Neural cell (in vitro differentiated cells): ENCODE measurements at regions not wholly inside any gene's neighbourhood (a gene's known extent, or its start where the extent isn't known, plus 50 kb on each side); places are given as distances from the start of the nearest gene placed in this dataset.

ENCODE experiments used
- CTCF ChIP-seq: fragments of 450-650 bp; IDR thresholded peaks from 2 replicates; pipeline ENCODE4 v1.5.1; 2014; ENCODE audit warnings: antibody characterized with exemption, mild to moderate bottlenecking, moderate library complexity; ENCODE audit not compliant: poor library complexity, severe bottlenecking
- EP300 ChIP-seq: fragments of 450-650 bp; conservative IDR thresholded peaks from 2 replicates; pipeline ENCODE4 v1.6.1; 2014; ENCODE audit warnings: antibody characterized with exemption, mild to moderate bottlenecking, moderate library complexity; ENCODE audit not compliant: poor library complexity, severe bottlenecking
- EZH2 ChIP-seq: fragments of 200-600, 300-800 bp; shearing (Covaris generic), sonication (generic); IDR thresholded peaks from 2 replicates; pipeline ENCODE4 v1.6.1; 2014; ENCODE audit warnings: antibody characterized with exemption, low read length, borderline replicate concordance, mild to moderate bottlenecking; ENCODE audit not compliant: insufficient read depth, poor library complexity, severe bottlenecking
- MXI1 ChIP-seq: fragments of 450-650 bp; conservative IDR thresholded peaks from 2 replicates; pipeline ENCODE4 v1.6.1; 2014; ENCODE audit warnings: antibody characterized with exemption, mild to moderate bottlenecking; ENCODE audit not compliant: poor library complexity, severe bottlenecking
- POLR2AphosphoS5 ChIP-seq: IDR thresholded peaks from 2 replicates; pipeline ENCODE4 v1.6.1; 2012
- RAD21 ChIP-seq: fragments of 450-650 bp; conservative IDR thresholded peaks from 2 replicates; pipeline ENCODE4 v1.6.1; 2014; ENCODE audit warnings: antibody characterized with exemption, mild to moderate bottlenecking, moderate library complexity
- REST ChIP-seq: IDR thresholded peaks from 2 replicates; pipeline ENCODE4 v1.6.1; 2012; ENCODE audit warnings: borderline replicate concordance
- SMC3 ChIP-seq: fragments of 450-650 bp; conservative IDR thresholded peaks from 2 replicates; pipeline ENCODE4 v1.6.1; 2014; ENCODE audit warnings: antibody characterized with exemption, mild to moderate bottlenecking, moderate library complexity; ENCODE audit not compliant: poor library complexity
- TAF1 ChIP-seq: IDR thresholded peaks from 2 replicates; pipeline ENCODE4 v1.6.1; 2012; ENCODE audit warnings: low read depth

DNA sequence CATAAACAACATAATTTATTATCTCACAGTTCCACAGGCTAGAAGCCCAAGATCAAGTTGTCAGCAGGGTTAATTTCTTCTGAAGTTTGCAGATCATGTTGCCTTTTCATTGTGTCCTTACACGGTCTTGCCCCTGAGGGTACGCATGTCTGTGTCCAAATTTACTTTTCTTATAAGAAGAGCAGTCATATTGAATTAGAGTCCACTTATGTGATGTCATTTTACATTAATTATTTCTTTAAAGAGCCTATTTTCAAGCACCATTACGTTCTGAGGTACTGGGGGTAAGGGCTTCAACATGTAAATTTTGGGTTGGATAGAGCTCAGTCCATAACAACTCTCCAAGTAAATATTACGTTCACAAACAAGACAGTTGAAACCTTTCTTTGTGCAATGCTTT, 236.6 kb upstream of the OR4E1 start:
- no peak for TF ChIP-seq POLR2AphosphoS5
- TF ChIP-seq CTCF, result no peak
- no peak for TF ChIP-seq SMC3
- TF ChIP-seq EP300, result no peak
- TF ChIP-seq MXI1, result no peak
- TF ChIP-seq EZH2, result no peak
- no peak for TF ChIP-seq REST
- TF ChIP-seq TAF1, result no peak
- TF ChIP-seq RAD21, result no peak
